ENCODE measurements at regions not wholly inside any gene's neighbourhood (a gene's known extent, or its start where the extent isn't known, plus 50 kb on each side); places are given as distances from the start of the nearest gene placed in this dataset.

DNA sequence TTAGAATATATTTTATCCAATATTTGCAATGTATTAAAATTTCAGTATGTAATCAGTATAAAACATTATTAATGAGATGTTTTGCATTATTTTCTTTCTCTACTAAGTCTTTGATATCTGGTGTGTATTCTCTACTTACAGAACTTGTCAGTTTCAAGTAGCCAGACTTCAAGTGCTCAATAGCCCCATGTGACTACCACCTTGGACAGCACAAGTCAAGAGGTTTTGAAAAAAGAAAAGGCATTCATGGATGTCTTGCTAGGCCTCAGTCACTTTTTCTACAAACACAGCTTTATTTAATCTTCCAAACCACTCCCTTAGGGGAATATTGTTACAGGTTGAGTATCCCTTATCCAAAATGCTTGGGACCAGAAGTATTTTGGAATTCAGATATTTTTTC is 189.4 kb downstream of the QDPR start:
- TF ChIP-seq GATA2 (IDR thresholded peaks at IDR 0.05; ENCODE audit: low read depth, low read length) (no peak), GATA3 (IDR thresholded peaks at IDR 0.05; ENCODE audit: low read depth, low read length) (no peak)
